Calu3 (cell line): ENCODE measurements at regions not wholly inside any gene's neighbourhood (a gene's known extent, or its start where the extent isn't known, plus 50 kb on each side); places are given as distances from the start of the nearest gene placed in this dataset.

Experiments used
- BruUV-seq: library from RNA; stranded (reverse); fragments of 400-500 nt; replicated peaks from 2 replicates; lab custom pipeline; 2021; lab: Mats Ljungman, UMichigan
- CTCF ChIA-PET: fragments of 300-600 bp; sonication (Branson Sonifier 250); formaldehyde crosslinking; loops from one replicate; lab custom pipeline; 2022; ENCODE audit warnings: antibody characterized with exemption; lab: Charles Lee
- DNase-seq: peaks from one replicate; pipeline ENCODE4 v3.0.0; 2022
- H3K27ac Mint-ChIP-seq: one replicate; pipeline ENCODE4 v1.8.0; 2022; ENCODE audit warnings: mixed read lengths; ENCODE audit not compliant: unreplicated experiment
- H3K27me3 Mint-ChIP-seq: one replicate; pipeline ENCODE4 v1.8.0; 2022; ENCODE audit warnings: mixed read lengths; ENCODE audit not compliant: unreplicated experiment
- H3K36me3 Mint-ChIP-seq: one replicate; pipeline ENCODE4 v1.8.0; 2022; ENCODE audit warnings: mild to moderate bottlenecking, moderate library complexity, mixed read lengths; ENCODE audit not compliant: insufficient read depth, unreplicated experiment
- H3K4me1 Mint-ChIP-seq: one replicate; pipeline ENCODE4 v1.8.0; 2022; ENCODE audit warnings: mild to moderate bottlenecking, low read depth, mixed read lengths; ENCODE audit not compliant: unreplicated experiment
- H3K4me3 Mint-ChIP-seq: one replicate; pipeline ENCODE4 v1.8.0; 2022; ENCODE audit warnings: mild to moderate bottlenecking, low read depth, moderate library complexity, mixed read lengths; ENCODE audit not compliant: unreplicated experiment
- H3K9me3 Mint-ChIP-seq: one replicate; pipeline ENCODE4 v1.8.0; 2022; ENCODE audit warnings: low read depth, mixed read lengths; ENCODE audit not compliant: unreplicated experiment
- CTCF ChIP-seq: fragments of 200-600 bp; IDR thresholded peaks from one replicate; pipeline ENCODE4 v1.8.0; 2022; ENCODE audit warnings: antibody characterized with exemption; ENCODE audit not compliant: unreplicated experiment
- intact Hi-C: fragments of 100-400 bp; cut with micrococcal nuclease; formaldehyde crosslinking; loops from one replicate; pipeline ENCODE4 v1.10.0; 2022; ENCODE audit not compliant: unreplicated experiment

- no peaks in the 10 kb centered on the region for H3K36me3 Mint-ChIP-seq
- CTCF ChIA-PET, result interaction anchor here (0.7 kb wide), 1 partner anchor 32 kb away, joined by 5 read pairs; no protein-coding TSS in a partner anchor
- no TSS peak for BruUV-seq
Observed at GRCh38 chr16:62156971-62157370, 120.7 kb upstream of the CDH8 start.

GRCh38 chr16:62149631-62150030 lies 113.4 kb upstream of the CDH8 start:
- Mint-ChIP-seq H3K4me3 (no peak overlapping the region), H3K4me1 (no peaks in the 10 kb centered on the region), H3K27me3 (no peaks in the 10 kb centered on the region), H3K36me3 (no peaks in the 10 kb centered on the region), H3K9me3 (peaks cover 6% of the 10 kb centered on the region), H3K27ac (no peak overlapping the region)
- BruUV-seq, result no TSS peak
- intact Hi-C loops, result no loop called here
- DNase-seq, result no peak
- no peak for TF ChIP-seq CTCF
- CTCF ChIA-PET, result no interaction called here

More at GRCh38 chr16:62156971-62157370, 120.7 kb upstream of the CDH8 start:
- TF ChIP-seq CTCF, result no peak
- Mint-ChIP-seq H3K27me3 (no peaks in the 10 kb centered on the region), H3K4me1 (no peaks in the 10 kb centered on the region), H3K27ac (no peak overlapping the region), H3K4me3 (no peak overlapping the region), H3K9me3 (peaks cover 10% of the 10 kb centered on the region)
- DNase-seq, result no peak
- intact Hi-C loops, result no loop called here

DNA sequence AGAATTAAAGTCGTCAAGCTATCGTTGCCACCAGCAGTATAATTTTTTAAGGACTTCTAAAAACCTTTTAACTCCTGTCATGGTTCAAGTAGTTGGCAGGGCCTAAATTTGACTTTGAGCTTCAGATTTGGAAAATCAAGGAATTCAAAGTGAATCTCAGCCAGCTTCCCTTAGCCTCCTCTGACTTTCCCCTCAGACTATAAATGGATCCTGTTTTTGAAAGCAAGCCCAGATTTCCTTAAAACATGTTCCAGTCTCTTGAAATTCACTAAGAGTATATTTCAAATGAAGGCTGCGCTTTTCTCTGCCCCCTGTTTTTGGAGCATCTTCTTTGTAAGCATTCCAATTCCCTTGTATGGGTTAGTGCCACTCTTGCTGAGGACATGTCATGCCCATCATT lies 101.8 kb upstream of the CDH8 start:
- H3K4me3 Mint-ChIP-seq, result no peak overlapping the region

GRCh38 chr16:62135911-62136310 lies 99.7 kb upstream of the CDH8 start:
- DNase-seq, result no peak
- no peaks in the 10 kb centered on the region for H3K4me1 Mint-ChIP-seq
- intact Hi-C loops, result no loop called here

More for the DNA sequence above, 101.8 kb upstream of the CDH8 start:
- no peak for TF ChIP-seq CTCF
- H3K9me3 Mint-ChIP-seq, result peaks cover 3% of the 10 kb centered on the region
- DNase-seq, result no peak
- intact Hi-C loops, result no loop called here
- H3K27ac Mint-ChIP-seq, result no peak overlapping the region
- H3K36me3 Mint-ChIP-seq, result no peaks in the 10 kb centered on the region
- CTCF ChIA-PET, result no interaction called here
- H3K27me3 Mint-ChIP-seq, result no peaks in the 10 kb centered on the region
- no peaks in the 10 kb centered on the region for H3K4me1 Mint-ChIP-seq
- BruUV-seq, result no TSS peak

More at GRCh38 chr16:62135911-62136310, 99.7 kb upstream of the CDH8 start:
- Mint-ChIP-seq H3K4me3 (no peak overlapping the region), H3K36me3 (no peaks in the 10 kb centered on the region), H3K9me3 (peaks cover 8% of the 10 kb centered on the region), H3K27ac (no peak overlapping the region), H3K27me3 (no peaks in the 10 kb centered on the region)
- TF ChIP-seq CTCF, result no peak
- BruUV-seq, result no TSS peak
- CTCF ChIA-PET, result no interaction called here
